Mesothelial cell of epicardium (in vitro differentiated cells): ENCODE measurements at regions not wholly inside any gene's neighbourhood (a gene's known extent, or its start where the extent isn't known, plus 50 kb on each side); places are given as distances from the start of the nearest gene placed in this dataset.

Experiments
- DNase-seq, 2 experiments: peaks; one replicate each; pipeline ENCODE4 v3.0.0; 2021; ENCODE audit warnings: low spot score in 2 of 2; ENCODE audit not compliant: unreplicated experiment in 2 of 2
- H3K27ac Mint-ChIP-seq: 2 replicates; pipeline ENCODE4 v1.8.0; 2021; ENCODE audit warnings: mixed read lengths
- H3K27me3 Mint-ChIP-seq: 2 replicates; pipeline ENCODE4 v1.8.0; 2021; ENCODE audit warnings: low read depth, mixed read lengths
- H3K36me3 Mint-ChIP-seq: 2 replicates; pipeline ENCODE4 v1.8.0; 2021; ENCODE audit warnings: mixed read lengths
- H3K4me1 Mint-ChIP-seq: 2 replicates; pipeline ENCODE4 v1.8.0; 2021; ENCODE audit warnings: mixed read lengths
- H3K4me3 Mint-ChIP-seq: 2 replicates; pipeline ENCODE4 v1.8.0; 2021; ENCODE audit warnings: mild to moderate bottlenecking, moderate library complexity, mixed read lengths
- H3K9me3 Mint-ChIP-seq: 2 replicates; pipeline ENCODE4 v1.8.0; 2021; ENCODE audit warnings: mixed read lengths
- TF ChIP-seq, protein P1 (sequence below): fragments of 200-600 bp; sonication (generic); IDR thresholded peaks from one replicate; pipeline ENCODE4 v1.5.0; 2021; ENCODE audit warnings: antibody characterized with exemption; ENCODE audit not compliant: unreplicated experiment

DNA sequence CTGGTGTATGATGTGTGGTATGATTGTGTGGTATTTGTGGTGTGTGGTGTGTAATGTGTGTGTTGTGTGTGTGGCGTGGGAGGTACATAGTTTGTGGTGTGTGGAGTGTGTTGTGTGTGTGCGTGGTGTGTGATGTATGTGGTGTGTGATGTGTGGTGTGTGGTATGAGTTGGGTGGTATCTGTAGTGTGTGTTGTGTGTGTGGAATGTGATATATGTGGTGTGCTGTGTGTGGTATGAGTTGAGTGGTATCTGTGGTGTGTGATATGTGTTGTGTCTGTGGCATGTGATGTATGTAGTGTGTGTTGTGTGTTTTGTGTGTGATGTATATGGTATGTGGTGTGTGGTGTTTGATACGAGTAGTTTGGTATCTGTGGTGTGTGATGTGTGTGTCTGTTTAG lies 272.5 kb upstream of the IRX1 start:
- Mint-ChIP-seq H3K27ac (no peak overlapping the region), H3K9me3 (no peaks in the 10 kb centered on the region), H3K4me3 (no peak overlapping the region), H3K36me3 (no peaks in the 10 kb centered on the region), H3K4me1 (peaks cover 14% of the 10 kb centered on the region), H3K27me3 (no peaks in the 10 kb centered on the region)
- no peak for DNase-seq
- TF ChIP-seq, protein P1, sequence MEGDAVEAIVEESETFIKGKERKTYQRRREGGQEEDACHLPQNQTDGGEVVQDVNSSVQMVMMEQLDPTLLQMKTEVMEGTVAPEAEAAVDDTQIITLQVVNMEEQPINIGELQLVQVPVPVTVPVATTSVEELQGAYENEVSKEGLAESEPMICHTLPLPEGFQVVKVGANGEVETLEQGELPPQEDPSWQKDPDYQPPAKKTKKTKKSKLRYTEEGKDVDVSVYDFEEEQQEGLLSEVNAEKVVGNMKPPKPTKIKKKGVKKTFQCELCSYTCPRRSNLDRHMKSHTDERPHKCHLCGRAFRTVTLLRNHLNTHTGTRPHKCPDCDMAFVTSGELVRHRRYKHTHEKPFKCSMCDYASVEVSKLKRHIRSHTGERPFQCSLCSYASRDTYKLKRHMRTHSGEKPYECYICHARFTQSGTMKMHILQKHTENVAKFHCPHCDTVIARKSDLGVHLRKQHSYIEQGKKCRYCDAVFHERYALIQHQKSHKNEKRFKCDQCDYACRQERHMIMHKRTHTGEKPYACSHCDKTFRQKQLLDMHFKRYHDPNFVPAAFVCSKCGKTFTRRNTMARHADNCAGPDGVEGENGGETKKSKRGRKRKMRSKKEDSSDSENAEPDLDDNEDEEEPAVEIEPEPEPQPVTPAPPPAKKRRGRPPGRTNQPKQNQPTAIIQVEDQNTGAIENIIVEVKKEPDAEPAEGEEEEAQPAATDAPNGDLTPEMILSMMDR: no peak

DNA sequence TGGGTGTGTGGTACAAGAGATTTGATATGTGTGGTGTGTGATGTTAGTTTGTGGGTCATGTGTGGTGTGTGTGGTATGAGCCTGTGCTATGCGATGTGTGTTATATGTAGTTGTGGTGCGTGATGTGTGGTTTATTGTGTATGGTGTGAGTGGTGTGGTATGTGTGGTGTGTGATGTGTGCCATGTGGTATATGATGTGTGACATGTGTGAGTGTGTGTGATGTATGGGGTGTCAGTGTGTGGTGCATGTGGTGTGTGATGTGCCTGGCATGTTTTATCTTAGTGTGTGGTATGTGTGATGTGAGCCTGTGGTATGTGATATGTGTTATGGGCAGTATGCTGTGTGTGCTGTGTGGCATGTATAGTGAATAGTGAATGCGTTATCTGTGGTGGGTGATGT lies 273.0 kb upstream of the IRX1 start:
- TF ChIP-seq, protein P1: no peak
- Mint-ChIP-seq H3K27me3 (no peaks in the 10 kb centered on the region), H3K27ac (no peak overlapping the region), H3K4me3 (no peak overlapping the region), H3K9me3 (no peaks in the 10 kb centered on the region), H3K4me1 (peaks cover 14% of the 10 kb centered on the region), H3K36me3 (no peaks in the 10 kb centered on the region)
- DNase-seq: no peak

DNA sequence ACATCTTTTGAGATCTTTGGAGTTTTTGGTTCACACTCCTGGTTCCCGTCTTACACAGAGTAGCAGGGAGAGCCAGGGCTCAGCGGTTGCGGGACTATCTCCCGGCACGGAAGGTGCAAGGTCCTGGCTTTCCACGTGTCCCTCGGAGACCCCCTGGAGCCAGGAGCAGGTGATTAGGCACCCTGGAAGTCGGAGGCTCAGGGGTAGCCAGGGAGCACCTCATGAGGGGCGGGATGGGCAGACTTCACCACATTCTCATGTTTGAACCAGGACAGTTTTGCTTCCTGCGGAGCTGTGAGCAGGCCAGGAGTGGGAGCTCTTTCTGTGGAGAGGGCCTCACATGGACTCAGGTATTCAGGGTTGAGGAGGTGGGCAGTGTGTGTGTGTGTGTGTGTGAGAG lies 273.7 kb upstream of the IRX1 start:
- peaks cover under 1% of the 10 kb centered on the region for H3K27me3 Mint-ChIP-seq
- no peak overlapping the region for H3K27ac Mint-ChIP-seq
- H3K4me1 Mint-ChIP-seq: peaks cover 13% of the 10 kb centered on the region
- H3K36me3 Mint-ChIP-seq: no peaks in the 10 kb centered on the region
- no peak for DNase-seq
- TF ChIP-seq, protein P1: no peak
- H3K9me3 Mint-ChIP-seq: no peaks in the 10 kb centered on the region
- no peak overlapping the region for H3K4me3 Mint-ChIP-seq

DNA sequence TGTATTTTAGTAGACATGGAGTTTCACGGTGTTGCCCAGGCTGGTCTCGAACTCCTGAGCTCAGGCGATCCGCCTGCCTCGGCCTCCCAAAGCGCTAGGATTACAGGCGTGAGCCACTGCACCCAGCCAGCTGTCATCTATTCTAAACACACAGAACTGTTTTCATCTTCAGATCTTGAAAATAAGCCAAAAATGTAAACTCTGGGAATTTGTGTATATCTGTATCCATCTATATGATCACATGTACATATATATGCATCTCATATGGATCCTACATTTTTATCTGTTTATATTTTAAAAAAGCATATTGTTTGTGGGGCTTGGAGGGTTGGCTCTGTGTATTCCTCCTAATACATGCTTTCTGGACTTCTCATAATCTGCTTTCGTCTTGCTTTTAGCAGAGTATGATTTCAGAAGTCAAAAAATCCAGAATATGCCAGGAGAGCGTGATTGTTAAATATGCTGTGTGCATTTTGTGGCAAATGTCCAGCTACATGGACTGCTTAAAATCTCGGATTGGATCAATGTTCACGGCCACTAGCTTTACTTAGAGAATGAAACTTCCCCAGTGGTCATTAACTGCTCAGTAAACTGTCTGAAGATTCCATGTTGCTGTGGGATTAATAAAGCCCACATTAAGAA lies 274.4 kb upstream of the IRX1 start:
- H3K36me3 Mint-ChIP-seq: no peaks in the 10 kb centered on the region
- no peaks in the 10 kb centered on the region for H3K9me3 Mint-ChIP-seq

DNA sequence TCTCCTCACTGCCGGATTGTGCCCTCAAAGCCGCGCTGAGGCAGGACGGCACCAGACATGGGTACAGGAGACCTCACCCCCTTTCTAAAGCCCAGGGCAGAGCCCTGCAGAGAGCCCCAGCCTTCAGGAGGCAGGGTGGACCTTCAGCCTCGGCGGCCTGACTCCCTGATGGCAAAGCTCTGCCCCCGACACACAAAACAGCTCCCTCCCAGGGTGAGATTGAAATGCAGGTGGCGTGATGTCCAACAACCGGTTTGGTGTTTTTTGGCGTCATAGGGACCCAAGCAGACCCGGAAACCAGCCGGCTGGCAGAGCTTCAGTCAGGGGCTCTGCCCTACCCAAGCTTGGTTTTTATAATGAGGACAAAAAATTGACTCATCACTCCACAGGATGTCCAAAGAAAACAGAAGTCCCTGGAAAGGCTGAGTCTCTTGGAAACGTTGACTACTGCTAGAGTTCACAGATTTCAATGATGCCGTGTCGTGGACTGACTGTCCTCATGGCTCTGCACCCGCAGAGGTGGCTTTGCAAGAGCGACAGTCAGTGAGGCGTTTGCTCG lies 275.2 kb upstream of the IRX1 start:
- no peak for DNase-seq
- Mint-ChIP-seq H3K4me1 (peaks cover 6% of the 10 kb centered on the region), H3K4me3 (no peak overlapping the region), H3K27me3 (peaks cover 12% of the 10 kb centered on the region), H3K27ac (no peak overlapping the region), H3K36me3 (no peaks in the 10 kb centered on the region), H3K9me3 (no peaks in the 10 kb centered on the region)
- TF ChIP-seq, protein P1: no peak

More for the DNA sequence above, 274.4 kb upstream of the IRX1 start:
- DNase-seq: no peak
- H3K4me1 Mint-ChIP-seq: peaks cover 13% of the 10 kb centered on the region
- no peak overlapping the region for H3K4me3 Mint-ChIP-seq
- peaks cover 7% of the 10 kb centered on the region for H3K27me3 Mint-ChIP-seq
- no peak overlapping the region for H3K27ac Mint-ChIP-seq
- TF ChIP-seq, protein P1: no peak
